SU-DHL-6 (cell line): ENCODE measurements at regions not wholly inside any gene's neighbourhood (a gene's known extent, or its start where the extent isn't known, plus 50 kb on each side); places are given as distances from the start of the nearest gene placed in this dataset.

Experiments used
- H2AFZ ChIP-seq: fragments of 200-600 bp; sonication (generic); 2 replicates; pipeline ENCODE4 v1.6.1; 2014; ENCODE audit warnings: low read depth, mild to moderate bottlenecking, moderate library complexity, mixed read lengths, antibody characterized with exemption, low read length; ENCODE audit not compliant: severe bottlenecking
- H3F3A ChIP-seq: fragments of 200-600 bp; shearing (Covaris generic); 2 replicates; pipeline ENCODE4 v1.6.0; 2016; ENCODE audit warnings: antibody characterized with exemption, mild to moderate bottlenecking; ENCODE audit not compliant: insufficient read depth
- H3K27ac ChIP-seq: fragments of 200-600 bp; sonication (generic); 2 replicates; pipeline ENCODE4 v1.5.1; 2016; ENCODE audit warnings: low read depth, mild to moderate bottlenecking, low read length, moderate library complexity, mixed read lengths
- H3K27me3 ChIP-seq: fragments of 200-600 bp; sonication (generic), shearing (Covaris generic); 2 replicates; pipeline ENCODE4 v1.6.0; 2014; ENCODE audit warnings: mild to moderate bottlenecking, low read length
- H3K36me3 ChIP-seq: fragments of 200-600 bp; sonication (generic); 2 replicates; pipeline ENCODE4 v1.6.1; 2014; ENCODE audit warnings: mild to moderate bottlenecking, low read length, mixed read lengths
- H3K4me2 ChIP-seq: fragments of 300-600, 200-600 bp; shearing (Covaris generic), sonication (generic); 2 replicates; pipeline ENCODE4 v1.6.0; 2014; ENCODE audit warnings: low read length, low read depth, mild to moderate bottlenecking; ENCODE audit not compliant: poor library complexity, severe bottlenecking
- H3K4me3 ChIP-seq: fragments of 200-600 bp; sonication (generic); 2 replicates; pipeline ENCODE4 v1.5.1; 2014; ENCODE audit warnings: antibody characterized with exemption, low read length, mild to moderate bottlenecking, mixed read lengths; ENCODE audit not compliant: insufficient read depth, poor library complexity, severe bottlenecking
- H3K79me2 ChIP-seq: fragments of 200-600 bp; sonication (generic); 2 replicates; pipeline ENCODE4 v1.6.1; 2014; ENCODE audit warnings: mild to moderate bottlenecking, low read length, moderate library complexity; ENCODE audit not compliant: insufficient read depth
- H3K9ac ChIP-seq: fragments of 200-600 bp; sonication (generic); 2 replicates; pipeline ENCODE4 v1.7.0; 2014; ENCODE audit warnings: mild to moderate bottlenecking, low read length
- H3K9me2 ChIP-seq: fragments of 200-600 bp; sonication (generic); replicated peaks from 2 replicates; pipeline ENCODE4 v1.6.1; 2014; ENCODE audit warnings: low read length; ENCODE audit not compliant: insufficient read depth
- H3K9me3 ChIP-seq: fragments of 200-600 bp; sonication (generic); 2 replicates; pipeline ENCODE4 v1.6.1; 2014; ENCODE audit warnings: low read length, mixed read lengths; ENCODE audit not compliant: insufficient read depth
- H4K20me1 ChIP-seq: fragments of 200-600 bp; sonication (generic); 2 replicates; pipeline ENCODE4 v1.6.1; 2014; ENCODE audit warnings: low read depth, mild to moderate bottlenecking, antibody characterized with exemption, low read length, moderate library complexity, mixed read lengths
- EZH2phosphoT487 ChIP-seq: fragments of 200-600 bp; sonication (generic), shearing (Covaris generic); conservative IDR thresholded peaks from 2 replicates; pipeline ENCODE4 v1.6.1; 2018; ENCODE audit warnings: mild to moderate bottlenecking, antibody characterized with exemption, low read length, moderate library complexity, mixed read lengths
- TF ChIP-seq, protein P1 (sequence below): fragments of 200-600 bp; sonication (generic); IDR thresholded peaks from one replicate; pipeline ENCODE4 v1.5.1; 2017; ENCODE audit warnings: antibody characterized with exemption, mild to moderate bottlenecking, low read length, moderate library complexity; ENCODE audit not compliant: insufficient read depth, poor library complexity, severe bottlenecking

DNA sequence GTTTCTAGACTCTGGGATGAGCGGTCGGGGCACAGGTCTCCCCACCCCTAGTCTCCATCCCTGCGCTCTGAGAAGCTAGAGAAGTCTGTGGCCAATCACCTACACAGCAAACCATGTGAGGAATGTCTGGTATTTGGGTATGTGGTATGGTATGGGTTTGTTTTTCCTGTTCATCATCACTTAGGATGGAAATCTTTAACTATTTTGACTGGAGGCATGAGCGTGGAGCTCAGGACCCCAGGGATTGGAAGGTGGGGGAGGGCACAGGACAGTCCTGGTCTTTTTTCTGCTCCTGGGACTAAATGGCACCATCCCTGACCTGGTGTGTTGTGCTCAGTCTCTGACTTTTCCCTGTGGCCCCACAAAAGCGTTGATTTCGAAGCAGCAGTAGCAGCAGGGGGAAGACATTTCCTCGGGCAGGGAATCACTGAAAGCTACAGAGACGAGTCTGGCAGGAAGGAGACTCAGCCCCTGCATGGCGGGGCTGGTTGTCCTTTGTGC lies 191.7 kb upstream of the TPM1 start:
- Histone ChIP-seq H3K9me2 (no peaks in the 10 kb centered on the region), H3K9ac (no peak overlapping the region), H3F3A (no peaks in the 10 kb centered on the region), H2AFZ (no peak overlapping the region), H3K27me3 (no peaks in the 10 kb centered on the region), H4K20me1 (no peaks in the 10 kb centered on the region), H3K4me2 (no peak overlapping the region), H3K79me2 (no peaks in the 10 kb centered on the region), H3K27ac (no peak overlapping the region), H3K9me3 (no peaks in the 10 kb centered on the region), H3K4me3 (no peak overlapping the region), H3K36me3 (no peaks in the 10 kb centered on the region)
- TF ChIP-seq, protein P1, sequence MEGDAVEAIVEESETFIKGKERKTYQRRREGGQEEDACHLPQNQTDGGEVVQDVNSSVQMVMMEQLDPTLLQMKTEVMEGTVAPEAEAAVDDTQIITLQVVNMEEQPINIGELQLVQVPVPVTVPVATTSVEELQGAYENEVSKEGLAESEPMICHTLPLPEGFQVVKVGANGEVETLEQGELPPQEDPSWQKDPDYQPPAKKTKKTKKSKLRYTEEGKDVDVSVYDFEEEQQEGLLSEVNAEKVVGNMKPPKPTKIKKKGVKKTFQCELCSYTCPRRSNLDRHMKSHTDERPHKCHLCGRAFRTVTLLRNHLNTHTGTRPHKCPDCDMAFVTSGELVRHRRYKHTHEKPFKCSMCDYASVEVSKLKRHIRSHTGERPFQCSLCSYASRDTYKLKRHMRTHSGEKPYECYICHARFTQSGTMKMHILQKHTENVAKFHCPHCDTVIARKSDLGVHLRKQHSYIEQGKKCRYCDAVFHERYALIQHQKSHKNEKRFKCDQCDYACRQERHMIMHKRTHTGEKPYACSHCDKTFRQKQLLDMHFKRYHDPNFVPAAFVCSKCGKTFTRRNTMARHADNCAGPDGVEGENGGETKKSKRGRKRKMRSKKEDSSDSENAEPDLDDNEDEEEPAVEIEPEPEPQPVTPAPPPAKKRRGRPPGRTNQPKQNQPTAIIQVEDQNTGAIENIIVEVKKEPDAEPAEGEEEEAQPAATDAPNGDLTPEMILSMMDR, result no peak
- TF ChIP-seq EZH2phosphoT487, result no peak

GRCh38 chr15:62853114-62853840 lies 189.3 kb upstream of the TPM1 start:
- no peak overlapping the region for H3K4me2 ChIP-seq

GRCh38 chr15:62853841-62854225 lies 188.7 kb upstream of the TPM1 start:
- Histone ChIP-seq H3F3A (no peaks in the 10 kb centered on the region), H2AFZ (no peak overlapping the region), H4K20me1 (no peaks in the 10 kb centered on the region), H3K36me3 (no peaks in the 10 kb centered on the region), H3K27me3 (no peaks in the 10 kb centered on the region), H3K79me2 (no peaks in the 10 kb centered on the region), H3K4me3 (no peak overlapping the region), H3K4me2 (no peak overlapping the region), H3K9ac (no peak overlapping the region), H3K9me3 (no peaks in the 10 kb centered on the region), H3K9me2 (no peaks in the 10 kb centered on the region), H3K27ac (no peak overlapping the region)
- TF ChIP-seq, protein P1, result no peak
- no peak for TF ChIP-seq EZH2phosphoT487

More at GRCh38 chr15:62853114-62853840, 189.3 kb upstream of the TPM1 start:
- no peaks in the 10 kb centered on the region for H3F3A ChIP-seq
- no peaks in the 10 kb centered on the region for H3K9me3 ChIP-seq
- H3K79me2 ChIP-seq, result no peaks in the 10 kb centered on the region
- H3K4me3 ChIP-seq, result no peak overlapping the region
- no peaks in the 10 kb centered on the region for H3K27me3 ChIP-seq
- H4K20me1 ChIP-seq, result no peaks in the 10 kb centered on the region
- H3K9ac ChIP-seq, result no peak overlapping the region
- no peak overlapping the region for H2AFZ ChIP-seq
- H3K36me3 ChIP-seq, result no peaks in the 10 kb centered on the region
- TF ChIP-seq, protein P1, result no peak
- TF ChIP-seq EZH2phosphoT487, result no peak
- no peak overlapping the region for H3K27ac ChIP-seq
- H3K9me2 ChIP-seq, result no peaks in the 10 kb centered on the region
